ENCODE measurements at regions not wholly inside any gene's neighbourhood (a gene's known extent, or its start where the extent isn't known, plus 50 kb on each side); places are given as distances from the start of the nearest gene placed in this dataset.

- no TSS peak for BruUV-seq (replicated peaks)
- dilution Hi-C loops (cut with HindIII; ENCODE audit: low sequenced_read_pairs, unreplicated experiment) (no loop called here), in situ Hi-C loops (cut with MboI; ENCODE audit: low sequenced_read_pairs) (no loop called here), intact Hi-C loops (cut with micrococcal nuclease) (loop anchor here (10.0 kb wide), 1 partner anchor 553 kb away; no protein-coding TSS in a partner anchor)
- H4K20me1 ChIP-seq (ENCODE audit: insufficient read depth, low read length), result no peaks in the 10 kb centered on the region
- no peak overlapping the region for H2BK20ac ChIP-seq (ENCODE audit: low read depth, low read length)
- no peak overlapping the region for H3K14ac ChIP-seq (replicated peaks; ENCODE audit: low read depth, low read length)
- H3K9me1 ChIP-seq (ENCODE audit: insufficient read depth, low read length), result no peaks in the 10 kb centered on the region
- H2BK15ac ChIP-seq (ENCODE audit: low read depth, low read length), result no peak overlapping the region
- no peak overlapping the region for H3K27ac ChIP-seq (ENCODE audit: insufficient read depth, low read length)
- H4K8ac ChIP-seq (ENCODE audit: low read depth in 2 of 2, low read length in 2 of 2), result no peak overlapping the region
- H2AK9ac ChIP-seq (replicated peaks; ENCODE audit: low read depth, low read length, poor library complexity), result no peak overlapping the region
- TF ChIP-seq CHD1 (IDR thresholded peaks at IDR 0.05; ENCODE audit: low read depth, low read length) (no peak), RAD21 (IDR thresholded peaks at IDR 0.05; ENCODE audit: low read length) (no peak), FOS (IDR thresholded peaks at IDR 0.05; ENCODE audit: low read depth, low read length) (no peak), MAZ (IDR thresholded peaks at IDR 0.05; ENCODE audit: borderline replicate concordance, low read depth, low read length) (no peak), RFX5 (IDR thresholded peaks at IDR 0.05; ENCODE audit: low read depth, low read length) (no peak), ELK1 (IDR thresholded peaks at IDR 0.05; ENCODE audit: borderline replicate concordance, low read depth, low read length) (no peak), POLR2A (IDR thresholded peaks at IDR 0.05; ENCODE audit: low read depth, low read length) (no peak), NFE2L2 (IDR thresholded peaks at IDR 0.05; ENCODE audit: low read depth, low read length) (no peak), BHLHE40 (IDR thresholded peaks at IDR 0.05; ENCODE audit: low read depth, low read length) (no peak), SMC3 (IDR thresholded peaks at IDR 0.05; ENCODE audit: low read depth, low read length) (no peak), MXI1 (IDR thresholded peaks at IDR 0.05; ENCODE audit: borderline replicate concordance, low read depth, low read length) (no peak), CTCF (conservative IDR thresholded peaks at IDR 0.05; ENCODE audit: low read depth, low read length) (no peak), RCOR1 (IDR thresholded peaks at IDR 0.05; ENCODE audit: insufficient replicate concordance, low read length) (no peak), CEBPB (IDR thresholded peaks at IDR 0.05; ENCODE audit: low read depth, low read length) (no peak), USF2 (IDR thresholded peaks at IDR 0.05; ENCODE audit: low read depth, low read length) (no peak), MAFK (IDR thresholded peaks at IDR 0.05; ENCODE audit: low read depth, low read length) (no peak)
- no peak for ATAC-seq (ENCODE audit: low read depth)
- CTCF ChIA-PET, result no interaction called here
- no peak overlapping the region for H2AK5ac ChIP-seq (ENCODE audit: low read depth, low read length)
- H3K9ac ChIP-seq (ENCODE audit: low read depth, low read length), result no peak overlapping the region
- DNase-seq, result no peak
- no peak overlapping the region for H2BK5ac ChIP-seq (ENCODE audit: low read depth, low read length, poor library complexity, severe bottlenecking)
- no peak overlapping the region for H2BK120ac ChIP-seq (ENCODE audit: low read depth, low read length)
- no peak overlapping the region for H4K5ac ChIP-seq (ENCODE audit: low read depth, low read length)
- H3K4ac ChIP-seq (ENCODE audit: low read depth, low read length), result no peak overlapping the region
- H3K27me3 ChIP-seq (ENCODE audit: control insufficient read depth, insufficient read depth, low read length), result no peaks in the 10 kb centered on the region
- no peaks in the 10 kb centered on the region for H3K79me1 ChIP-seq (ENCODE audit: low read depth in 1 of 2, low read length in 2 of 2)
- H4K91ac ChIP-seq (ENCODE audit: insufficient read depth, low read depth, low read length), result no peak overlapping the region
- POLR2A ChIA-PET (ENCODE audit: unreplicated experiment), result no interaction called here
- H3K9me3 ChIP-seq (ENCODE audit: control insufficient read depth, insufficient read depth, low read length), result no peaks in the 10 kb centered on the region
- no peaks in the 10 kb centered on the region for H3K36me3 ChIP-seq (ENCODE audit: control insufficient read depth, insufficient read depth, low read length)
- H3K23ac ChIP-seq (ENCODE audit: low read depth, low read length), result no peak overlapping the region
- H3K56ac ChIP-seq (ENCODE audit: extremely low read depth, insufficient read depth, low read length), result no peak overlapping the region
- no CpG with 5 or more reads among the region's 3 CpGs for WGBS, 2 experiments (ENCODE audit: extremely low coverage in 2 of 2, insufficient read length in 1 of 2)
- H3K4me1 ChIP-seq (ENCODE audit: control insufficient read depth, insufficient read depth, low read length), result no peaks in the 10 kb centered on the region
- no peak overlapping the region for H2AFZ ChIP-seq (replicated peaks; ENCODE audit: low read length, poor library complexity)
- H3K4me3 ChIP-seq (ENCODE audit: insufficient read depth, low read depth, low read length), result no peak overlapping the region
- no peak overlapping the region for H3K4me2 ChIP-seq (ENCODE audit: low read depth, low read length)
- no peak overlapping the region for H3K18ac ChIP-seq (ENCODE audit: low read depth, low read length)
Measured at GRCh38 chr5:120037451-120037850, 408.1 kb downstream of the FAM170A start.
